ENCODE measurements at regions not wholly inside any gene's neighbourhood (a gene's known extent, or its start where the extent isn't known, plus 50 kb on each side); places are given as distances from the start of the nearest gene placed in this dataset.

- Histone ChIP-seq H3K4me1 (ENCODE audit: control insufficient read depth in 1 of 2, extremely low read depth in 1 of 2, insufficient read depth in 2 of 2, low read length in 2 of 2) (no peaks in the 10 kb centered on the region), H3K4me3 (ENCODE audit: control insufficient read depth in 1 of 2, extremely low read depth in 1 of 2, low read length in 1 of 2) (no peak overlapping the region), H3K27me3 (replicated peaks in 1 of 2; ENCODE audit: control insufficient read depth in 2 of 2, extremely low read depth in 1 of 2, insufficient read depth in 2 of 2, low read length in 1 of 2) (peaks cover 0 to 20% of the 10 kb centered on the region in 2 experiments), H3K36me3 (ENCODE audit: control insufficient read depth in 2 of 2, extremely low read depth in 1 of 2, insufficient read depth in 1 of 2, low read length in 1 of 2) (no peaks in the 10 kb centered on the region), H3K9me3 (no peaks in the 10 kb centered on the region), H3K27ac (ENCODE audit: low read length) (no peak overlapping the region)
- Mint-ChIP-seq H3K27ac (no peak overlapping the region), H3K9me3 (peaks cover 9 to 23% (median 14%) of the 10 kb centered on the region in 3 donors), H3K36me3 (peaks cover 9% of the 10 kb centered on the region), H3K27me3 (peaks cover 8 to 21% of the 10 kb centered on the region in 2 donors), H3K4me3 (no peak overlapping the region), H3K4me1 (peaks cover 8 to 15% (median 10%) of the 10 kb centered on the region in 3 donors)
- DNase-seq = no peak
- ChIA-PET CTCF (no interaction called here), POLR2A (no interaction called here)
- WGBS (ENCODE audit: insufficient coverage) = 84% methylated on average over 4 of the region's 6 CpGs
- ATAC-seq (replicated peaks in 1 of 4) = no peak
These were observed 66.6 kb upstream of the TP53I11 start for GRCh38 chr11:45017329-45017728.

- Mint-ChIP-seq H3K27ac (no peak overlapping the region), H3K9me3 (peaks cover 0 to 5% (median 3%) of the 10 kb centered on the region in 3 donors), H3K27me3 (peaks cover 8 to 10% of the 10 kb centered on the region in 2 donors), H3K4me3 (no peak overlapping the region), H3K36me3 (no peaks in the 10 kb centered on the region), H3K4me1 (peaks cover 8 to 10% (median 9%) of the 10 kb centered on the region in 3 donors)
- Histone ChIP-seq H3K27ac (ENCODE audit: low read length) (no peak overlapping the region), H3K27me3 (replicated peaks in 1 of 2; ENCODE audit: control insufficient read depth in 2 of 2, extremely low read depth in 1 of 2, insufficient read depth in 2 of 2, low read length in 1 of 2) (peaks cover 0 to 20% of the 10 kb centered on the region in 2 experiments), H3K9me3 (no peaks in the 10 kb centered on the region), H3K4me3 (ENCODE audit: control insufficient read depth in 1 of 2, extremely low read depth in 1 of 2, low read length in 1 of 2) (no peak overlapping the region), H3K4me1 (ENCODE audit: control insufficient read depth in 1 of 2, extremely low read depth in 1 of 2, insufficient read depth in 2 of 2, low read length in 2 of 2) (peaks cover 3 to 5% of the 10 kb centered on the region in 2 experiments), H3K36me3 (ENCODE audit: control insufficient read depth in 2 of 2, extremely low read depth in 1 of 2, insufficient read depth in 1 of 2, low read length in 1 of 2) (no peaks in the 10 kb centered on the region)
- ChIA-PET CTCF (no interaction called here), POLR2A (no interaction called here)
- DNase-seq (no peak), ATAC-seq (replicated peaks in 1 of 4) (no peak)
These were observed 70.3 kb upstream of the TP53I11 start for GRCh38 chr11:45021001-45021400.

- ATAC-seq (replicated peaks in 1 of 4) = no peak
- H3K4me3 Mint-ChIP-seq = no peak overlapping the region
- H3K27me3 ChIP-seq (replicated peaks in 1 of 2; ENCODE audit: control insufficient read depth in 2 of 2, extremely low read depth in 1 of 2, insufficient read depth in 2 of 2, low read length in 1 of 2) = peaks cover 0 to 20% of the 10 kb centered on the region in 2 experiments
- H3K27ac ChIP-seq (ENCODE audit: low read length) = no peak overlapping the region
- no peaks in the 10 kb centered on the region for H3K9me3 ChIP-seq
- 72% methylated on average over 7 of the region's 9 CpGs for WGBS (ENCODE audit: insufficient coverage)
- no peaks in the 10 kb centered on the region for H3K9me3 Mint-ChIP-seq
- H3K4me1 ChIP-seq (ENCODE audit: control insufficient read depth in 1 of 2, extremely low read depth in 1 of 2, insufficient read depth in 2 of 2, low read length in 2 of 2) = peaks cover 3 to 9% of the 10 kb centered on the region in 2 experiments
- DNase-seq = no peak
- no peak overlapping the region for H3K27ac Mint-ChIP-seq
- ChIA-PET POLR2A (no interaction called here), CTCF (no interaction called here)
- peaks cover 5 to 10% of the 10 kb centered on the region in 2 donors for H3K27me3 Mint-ChIP-seq
- H3K4me1 Mint-ChIP-seq = peaks cover 11 to 16% (median 14%) of the 10 kb centered on the region in 3 donors
- H3K36me3 Mint-ChIP-seq = no peaks in the 10 kb centered on the region
- H3K36me3 ChIP-seq (ENCODE audit: control insufficient read depth in 2 of 2, extremely low read depth in 1 of 2, insufficient read depth in 1 of 2, low read length in 1 of 2) = no peaks in the 10 kb centered on the region
- H3K4me3 ChIP-seq (ENCODE audit: control insufficient read depth in 1 of 2, extremely low read depth in 1 of 2, low read length in 1 of 2) = no peak overlapping the region
These were observed 71.0 kb upstream of the TP53I11 start for GRCh38 chr11:45021692-45022141.

GRCh38 chr11:45022294-45023064 lies 71.8 kb upstream of the TP53I11 start:
- no peak for DNase-seq
- Mint-ChIP-seq H3K27ac (no peak overlapping the region), H3K4me1 (peaks cover 11 to 16% (median 14%) of the 10 kb centered on the region in 3 donors), H3K9me3 (no peaks in the 10 kb centered on the region), H3K27me3 (peaks cover 2 to 10% of the 10 kb centered on the region in 2 donors), H3K4me3 (no peak overlapping the region), H3K36me3 (no peaks in the 10 kb centered on the region)
- H3K27me3 ChIP-seq (replicated peaks in 1 of 2; ENCODE audit: control insufficient read depth in 2 of 2, extremely low read depth in 1 of 2, insufficient read depth in 2 of 2, low read length in 1 of 2) = peaks cover 0 to 15% of the 10 kb centered on the region in 2 experiments
- ChIA-PET CTCF (no interaction called here), POLR2A (no interaction called here)
- 75% methylated on average over 5 of the region's 9 CpGs for WGBS (ENCODE audit: insufficient coverage)
- H3K4me1 ChIP-seq (ENCODE audit: control insufficient read depth in 1 of 2, extremely low read depth in 1 of 2, insufficient read depth in 2 of 2, low read length in 2 of 2) = peaks cover 3 to 9% of the 10 kb centered on the region in 2 experiments
- no peak overlapping the region for H3K4me3 ChIP-seq (ENCODE audit: control insufficient read depth in 1 of 2, extremely low read depth in 1 of 2, low read length in 1 of 2)
- no peak overlapping the region for H3K27ac ChIP-seq (ENCODE audit: low read length)
- no peak for ATAC-seq (replicated peaks in 1 of 4)
- no peaks in the 10 kb centered on the region for H3K36me3 ChIP-seq (ENCODE audit: control insufficient read depth in 2 of 2, extremely low read depth in 1 of 2, insufficient read depth in 1 of 2, low read length in 1 of 2)
- H3K9me3 ChIP-seq = no peaks in the 10 kb centered on the region

GRCh38 chr11:45023065-45023365 lies 72.3 kb upstream of the TP53I11 start:
- Histone ChIP-seq H3K27me3 (replicated peaks in 1 of 2; ENCODE audit: control insufficient read depth in 2 of 2, extremely low read depth in 1 of 2, insufficient read depth in 2 of 2, low read length in 1 of 2) (peaks cover 0 to 13% of the 10 kb centered on the region in 2 experiments), H3K4me1 (ENCODE audit: control insufficient read depth in 1 of 2, extremely low read depth in 1 of 2, insufficient read depth in 2 of 2, low read length in 2 of 2) (peaks cover 3 to 9% of the 10 kb centered on the region in 2 experiments), H3K4me3 (ENCODE audit: control insufficient read depth in 1 of 2, extremely low read depth in 1 of 2, low read length in 1 of 2) (no peak overlapping the region), H3K36me3 (ENCODE audit: control insufficient read depth in 2 of 2, extremely low read depth in 1 of 2, insufficient read depth in 1 of 2, low read length in 1 of 2) (no peaks in the 10 kb centered on the region), H3K27ac (ENCODE audit: low read length) (no peak overlapping the region), H3K9me3 (no peaks in the 10 kb centered on the region)
- Mint-ChIP-seq H3K27ac (no peak overlapping the region), H3K4me1 (peaks cover 11 to 16% (median 14%) of the 10 kb centered on the region in 3 donors), H3K27me3 (peaks cover 2 to 10% of the 10 kb centered on the region in 2 donors), H3K9me3 (no peaks in the 10 kb centered on the region), H3K36me3 (no peaks in the 10 kb centered on the region), H3K4me3 (no peak overlapping the region)
- 97% methylated on average over 4 of the region's 5 CpGs for WGBS (ENCODE audit: insufficient coverage)
- DNase-seq (no peak), ATAC-seq (replicated peaks in 1 of 4) (no peak)
- POLR2A ChIA-PET = no interaction called here
- CTCF ChIA-PET = interaction anchor here in 1 of 2 donors (0.6 kb wide), 1 partner anchor 24 kb away, joined by 3 read pairs; no protein-coding TSS in a partner anchor

- Mint-ChIP-seq H3K27ac (no peak overlapping the region), H3K4me1 (peaks cover 11 to 16% (median 14%) of the 10 kb centered on the region in 3 donors), H3K9me3 (no peaks in the 10 kb centered on the region), H3K27me3 (peaks cover 0 to 10% of the 10 kb centered on the region in 2 donors), H3K4me3 (no peak overlapping the region), H3K36me3 (no peaks in the 10 kb centered on the region)
- H3K4me3 ChIP-seq (ENCODE audit: control insufficient read depth in 1 of 2, extremely low read depth in 1 of 2, low read length in 1 of 2) = no peak overlapping the region
- H3K4me1 ChIP-seq (ENCODE audit: control insufficient read depth in 1 of 2, extremely low read depth in 1 of 2, insufficient read depth in 2 of 2, low read length in 2 of 2) = peaks cover 3 to 9% of the 10 kb centered on the region in 2 experiments
- WGBS (ENCODE audit: insufficient coverage) = 80% methylated on average over 3 of the region's 4 CpGs
- peaks cover 0 to 9% of the 10 kb centered on the region in 2 experiments for H3K27me3 ChIP-seq (replicated peaks in 1 of 2; ENCODE audit: control insufficient read depth in 2 of 2, extremely low read depth in 1 of 2, insufficient read depth in 2 of 2, low read length in 1 of 2)
- H3K9me3 ChIP-seq = no peaks in the 10 kb centered on the region
- no peak for ATAC-seq (replicated peaks in 1 of 4)
- H3K36me3 ChIP-seq (ENCODE audit: control insufficient read depth in 2 of 2, extremely low read depth in 1 of 2, insufficient read depth in 1 of 2, low read length in 1 of 2) = no peaks in the 10 kb centered on the region
- ChIA-PET CTCF (no interaction called here), POLR2A (no interaction called here)
- H3K27ac ChIP-seq (ENCODE audit: low read length) = no peak overlapping the region
- DNase-seq = no peak
These were observed 73.6 kb upstream of the TP53I11 start for GRCh38 chr11:45024316-45024715.

Data from T-cell (primary cell).